Loucy (cell line): ENCODE measurements at regions not wholly inside any gene's neighbourhood (a gene's known extent, or its start where the extent isn't known, plus 50 kb on each side); places are given as distances from the start of the nearest gene placed in this dataset.
"Not testable (repeated sequence)": the region's sequence is repeated elsewhere in the genome, so short reads cannot be mapped to it uniquely, and the experiment has no call there.

ENCODE experiments used
- H2AFZ ChIP-seq: fragments of 200-600 bp; sonication (generic); 2 replicates; pipeline ENCODE4 v1.6.0; 2016; ENCODE audit warnings: antibody characterized with exemption, mild to moderate bottlenecking, low read length, moderate library complexity
- H3F3A ChIP-seq: fragments of 200-600 bp; 2 replicates; pipeline ENCODE4 v1.6.0; 2016; ENCODE audit warnings: antibody characterized with exemption, low read depth, mild to moderate bottlenecking
- H3K27me3 ChIP-seq: fragments of 200-600 bp; sonication (generic); 2 replicates; pipeline ENCODE4 v1.6.1; 2014; ENCODE audit warnings: low read length, mild to moderate bottlenecking; ENCODE audit not compliant: insufficient read depth, poor library complexity, severe bottlenecking
- H3K36me3 ChIP-seq: fragments of 200-600 bp; sonication (generic); 2 replicates; pipeline ENCODE4 v1.6.1; 2016; ENCODE audit warnings: low read length; ENCODE audit not compliant: insufficient read depth
- H3K4me1 ChIP-seq: fragments of 200-600 bp; sonication (generic); 2 replicates; pipeline ENCODE4 v1.5.1; 2014; ENCODE audit warnings: low read length, mild to moderate bottlenecking; ENCODE audit not compliant: insufficient read depth, poor library complexity, severe bottlenecking
- H3K4me2 ChIP-seq: fragments of 200-600 bp; sonication (generic); 2 replicates; pipeline ENCODE4 v1.6.0; 2014; ENCODE audit warnings: antibody characterized with exemption, low read length, low read depth, mild to moderate bottlenecking; ENCODE audit not compliant: poor library complexity, severe bottlenecking
- H3K4me3 ChIP-seq: fragments of 200-600 bp; sonication (generic); 2 replicates; pipeline ENCODE4 v1.5.1; 2014; ENCODE audit warnings: low read length, mild to moderate bottlenecking, mixed read lengths; ENCODE audit not compliant: poor library complexity, severe bottlenecking
- H3K79me2 ChIP-seq: fragments of 200-600 bp; sonication (generic); 2 replicates; pipeline ENCODE4 v1.6.1; 2014; ENCODE audit warnings: low read length; ENCODE audit not compliant: insufficient read depth
- H3K9ac ChIP-seq: fragments of 200-600 bp; sonication (generic); 2 replicates; pipeline ENCODE4 v1.6.0; 2014; ENCODE audit warnings: mild to moderate bottlenecking, low read depth, low read length, moderate library complexity; ENCODE audit not compliant: poor library complexity, severe bottlenecking
- H3K9me2 ChIP-seq: fragments of 200-600 bp; sonication (generic); replicated peaks from 2 replicates; pipeline ENCODE4 v1.6.1; 2016; ENCODE audit warnings: low read depth, low read length, mixed read lengths
- H3K9me3 ChIP-seq: fragments of 200-600 bp; sonication (generic); 2 replicates; pipeline ENCODE4 v1.6.1; 2014; ENCODE audit warnings: mild to moderate bottlenecking, antibody characterized with exemption, low read length, low read depth; ENCODE audit not compliant: insufficient read depth
- H4K20me1 ChIP-seq: fragments of 200-600 bp; sonication (generic); 2 replicates; pipeline ENCODE4 v1.6.0; 2014; ENCODE audit warnings: antibody characterized with exemption, low read length, mild to moderate bottlenecking; ENCODE audit not compliant: insufficient read depth, poor library complexity, severe bottlenecking
- EZH2phosphoT487 ChIP-seq: fragments of 200-600 bp; IDR thresholded peaks from 2 replicates; pipeline ENCODE4 v1.6.1; 2018; ENCODE audit warnings: antibody characterized with exemption, mild to moderate bottlenecking, moderate library complexity, borderline replicate concordance
- TF ChIP-seq, protein P1 (sequence below): fragments of 200-600 bp; sonication (generic); conservative IDR thresholded peaks from 2 replicates; pipeline ENCODE4 v1.5.1; 2014; ENCODE audit warnings: mild to moderate bottlenecking, antibody characterized with exemption, low read length

DNA sequence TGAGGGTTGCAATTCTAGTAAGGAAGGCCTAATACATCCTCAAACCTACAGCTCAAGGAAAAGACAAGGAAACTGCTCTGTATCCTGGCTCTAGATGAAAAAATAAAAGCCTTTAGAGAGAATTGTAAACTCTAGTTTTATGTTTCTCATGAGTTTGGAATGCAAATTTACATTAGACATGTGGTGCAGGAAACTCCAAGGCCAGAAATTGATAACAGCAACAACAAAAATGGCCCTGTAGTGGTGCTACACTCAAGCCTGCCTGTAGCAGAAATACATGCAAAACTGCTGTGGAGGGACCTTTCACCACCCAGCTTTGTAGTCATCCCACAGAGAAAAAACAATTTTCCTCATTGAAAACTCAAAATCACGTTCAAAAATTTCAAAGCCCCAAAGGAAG, 546.7 kb upstream of the LRRN3 start:
- Histone ChIP-seq H3K9ac (no peak overlapping the region), H3K79me2 (no peaks in the 10 kb centered on the region), H3K27me3 (no peaks in the 10 kb centered on the region), H3F3A (no peaks in the 10 kb centered on the region), H3K36me3 (no peaks in the 10 kb centered on the region), H3K4me3 (no peak overlapping the region), H3K9me3 (no peaks in the 10 kb centered on the region), H3K9me2 (no peaks in the 10 kb centered on the region), H4K20me1 (no peaks in the 10 kb centered on the region), H3K4me1 (no peaks in the 10 kb centered on the region), H2AFZ (no peak overlapping the region), H3K4me2 (no peak overlapping the region)
- TF ChIP-seq, protein P1, sequence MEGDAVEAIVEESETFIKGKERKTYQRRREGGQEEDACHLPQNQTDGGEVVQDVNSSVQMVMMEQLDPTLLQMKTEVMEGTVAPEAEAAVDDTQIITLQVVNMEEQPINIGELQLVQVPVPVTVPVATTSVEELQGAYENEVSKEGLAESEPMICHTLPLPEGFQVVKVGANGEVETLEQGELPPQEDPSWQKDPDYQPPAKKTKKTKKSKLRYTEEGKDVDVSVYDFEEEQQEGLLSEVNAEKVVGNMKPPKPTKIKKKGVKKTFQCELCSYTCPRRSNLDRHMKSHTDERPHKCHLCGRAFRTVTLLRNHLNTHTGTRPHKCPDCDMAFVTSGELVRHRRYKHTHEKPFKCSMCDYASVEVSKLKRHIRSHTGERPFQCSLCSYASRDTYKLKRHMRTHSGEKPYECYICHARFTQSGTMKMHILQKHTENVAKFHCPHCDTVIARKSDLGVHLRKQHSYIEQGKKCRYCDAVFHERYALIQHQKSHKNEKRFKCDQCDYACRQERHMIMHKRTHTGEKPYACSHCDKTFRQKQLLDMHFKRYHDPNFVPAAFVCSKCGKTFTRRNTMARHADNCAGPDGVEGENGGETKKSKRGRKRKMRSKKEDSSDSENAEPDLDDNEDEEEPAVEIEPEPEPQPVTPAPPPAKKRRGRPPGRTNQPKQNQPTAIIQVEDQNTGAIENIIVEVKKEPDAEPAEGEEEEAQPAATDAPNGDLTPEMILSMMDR, result no peak
- no peak for TF ChIP-seq EZH2phosphoT487

DNA sequence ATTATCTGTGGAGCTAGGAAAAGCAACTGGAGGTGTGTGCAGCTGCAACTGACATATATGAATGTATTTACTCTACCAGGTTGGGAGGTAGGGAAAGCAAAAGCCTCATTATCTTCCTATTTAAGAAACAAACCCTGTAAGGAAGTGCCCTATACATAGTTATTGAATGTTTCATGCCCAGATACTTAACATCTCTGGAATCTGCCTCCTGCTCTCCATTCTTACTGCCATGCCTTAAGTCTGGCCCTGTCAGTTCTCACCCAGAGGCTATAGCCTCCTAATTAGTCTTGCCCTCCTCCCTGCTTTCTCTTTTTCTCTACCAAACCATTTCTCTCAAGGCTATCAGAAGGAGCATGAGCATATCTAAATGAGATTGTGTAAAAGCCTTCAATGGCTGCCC, 542.6 kb upstream of the LRRN3 start:
- Histone ChIP-seq H3K9me3 (no peaks in the 10 kb centered on the region), H3K4me3 (no peak overlapping the region), H3K9me2 (no peaks in the 10 kb centered on the region), H3F3A (no peaks in the 10 kb centered on the region), H4K20me1 (no peaks in the 10 kb centered on the region), H3K4me2 (no peak overlapping the region), H3K4me1 (no peaks in the 10 kb centered on the region), H3K9ac (no peak overlapping the region), H3K27me3 (no peaks in the 10 kb centered on the region), H2AFZ (no peak overlapping the region), H3K79me2 (no peaks in the 10 kb centered on the region), H3K36me3 (no peaks in the 10 kb centered on the region)
- TF ChIP-seq, protein P1, result no peak
- TF ChIP-seq EZH2phosphoT487, result no peak

DNA sequence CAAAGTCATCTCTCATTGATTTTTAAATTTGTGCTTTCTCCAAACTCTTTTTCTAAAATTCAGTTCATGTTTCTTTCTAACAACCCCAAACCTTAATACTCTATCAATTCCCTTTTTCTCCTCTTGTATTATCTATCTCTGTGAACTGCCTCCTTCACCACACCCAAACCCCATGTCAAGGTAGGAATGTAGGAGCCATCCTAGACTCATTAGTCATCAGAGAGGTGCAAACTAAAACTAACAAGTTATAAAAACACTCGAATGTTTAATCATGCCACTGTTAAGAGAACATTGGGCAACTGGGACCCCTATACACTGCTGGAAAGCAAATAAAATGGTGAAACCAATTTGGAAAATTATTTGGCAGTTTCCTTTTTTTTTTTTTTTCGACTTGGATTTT, 533.8 kb upstream of the LRRN3 start:
- Histone ChIP-seq H3K4me3 (no peak overlapping the region), H3K36me3 (no peaks in the 10 kb centered on the region), H3K4me1 (no peaks in the 10 kb centered on the region), H3K9me3 (no peaks in the 10 kb centered on the region; the same call in 1 of the 2 replicates), H4K20me1 (no peaks in the 10 kb centered on the region), H3K9me2 (no peaks in the 10 kb centered on the region), H3K27me3 (no peaks in the 10 kb centered on the region), H2AFZ (no peak overlapping the region), H3K4me2 (no peak overlapping the region), H3F3A (no peaks in the 10 kb centered on the region), H3K9ac (no peak overlapping the region), H3K79me2 (no peaks in the 10 kb centered on the region)
- TF ChIP-seq EZH2phosphoT487, result no peak
- TF ChIP-seq, protein P1, result no peak

DNA sequence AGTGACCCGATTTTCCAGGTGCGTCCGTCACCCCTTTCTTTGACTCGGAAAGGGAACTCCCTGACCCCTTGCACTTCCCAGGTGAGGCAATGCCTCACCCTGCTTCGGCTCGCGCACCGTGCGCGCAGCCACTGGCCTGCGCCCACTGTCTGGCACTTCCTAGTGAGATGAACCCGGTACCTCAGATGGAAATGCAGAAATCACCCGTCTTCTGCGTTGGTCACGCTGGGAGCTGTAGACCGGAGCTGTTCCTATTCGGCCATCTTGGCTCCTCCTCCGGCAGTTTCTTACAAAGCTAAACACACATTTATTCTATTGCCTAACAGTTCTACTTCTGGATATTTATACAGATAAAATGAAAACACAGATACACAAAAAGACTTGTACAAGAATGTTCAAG, 527.6 kb upstream of the LRRN3 start:
- H4K20me1 ChIP-seq, H3K36me3 ChIP-seq, H3K79me2 ChIP-seq, H3K4me1 ChIP-seq, H3F3A ChIP-seq, H3K9ac ChIP-seq, H3K9me2 ChIP-seq, H3K27me3 ChIP-seq, H3K4me2 ChIP-seq, H3K9me3 ChIP-seq, H3K4me3 ChIP-seq, H2AFZ ChIP-seq: not testable (repeated sequence)
